GM15510 (cell line): ENCODE measurements at regions not wholly inside any gene's neighbourhood (a gene's known extent, or its start where the extent isn't known, plus 50 kb on each side); places are given as distances from the start of the nearest gene placed in this dataset.

Experiments used
- POLR2A ChIP-seq: IDR thresholded peaks from 3 replicates; pipeline ENCODE4 v1.6.1; 2011; ENCODE audit warnings: borderline replicate concordance; ENCODE audit not compliant: insufficient read length; ENCODE audit errors: extremely low read depth

GRCh38 chr9:124137944-124138335 is 119.8 kb upstream of the NEK6 start:
- TF ChIP-seq POLR2A, result no peak

DNA sequence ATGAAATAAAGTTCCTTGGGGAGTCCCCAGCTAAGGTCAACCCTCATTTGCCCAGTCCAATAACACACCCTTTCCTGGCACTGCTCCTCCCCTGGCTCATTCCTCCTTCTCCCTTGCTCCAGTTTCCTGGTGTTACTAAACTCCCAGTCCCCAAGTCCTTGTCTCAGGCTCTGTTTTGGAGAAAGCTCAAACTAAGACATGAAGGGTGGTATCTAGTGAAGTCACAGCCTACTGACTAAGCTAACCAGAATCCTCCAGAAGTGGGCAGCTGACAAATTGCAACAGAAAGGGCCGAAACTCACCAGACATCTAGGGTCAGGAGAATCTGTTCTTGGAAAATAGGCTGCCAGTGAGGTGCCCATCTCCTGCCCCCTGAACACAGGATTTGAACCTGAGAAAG is 118.7 kb upstream of the NEK6 start:
- TF ChIP-seq POLR2A, result no peak

- no peak for TF ChIP-seq POLR2A
These were observed 116.7 kb upstream of the NEK6 start for GRCh38 chr9:124140941-124141568.

DNA sequence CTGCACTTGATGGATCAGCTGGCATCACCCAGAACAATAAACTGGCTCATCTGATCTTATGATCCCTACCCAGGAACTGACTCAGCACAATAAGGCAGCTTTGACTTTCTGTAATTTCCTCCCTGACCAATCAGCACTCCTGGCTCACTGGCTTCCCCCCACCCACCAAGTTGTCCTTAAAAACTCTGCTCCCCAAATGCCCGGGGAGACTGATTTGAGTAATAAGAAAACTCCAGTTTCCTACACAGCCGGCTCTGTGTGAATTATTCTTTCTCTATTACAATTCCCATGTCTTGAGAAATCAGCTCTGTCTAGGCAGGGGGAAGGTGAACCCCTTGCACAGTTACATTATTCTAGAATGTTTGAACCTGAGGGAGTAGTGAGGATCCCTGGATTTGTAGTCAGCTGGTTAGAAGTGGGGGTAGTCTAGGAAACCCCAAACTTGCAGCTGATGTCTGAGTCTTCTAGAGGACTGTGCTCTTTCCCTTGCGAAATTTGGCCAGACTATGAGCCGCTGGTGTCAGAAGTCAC is 111.7 kb upstream of the NEK6 start:
- no peak for TF ChIP-seq POLR2A

GRCh38 chr9:124149992-124150391 is 107.8 kb upstream of the NEK6 start:
- no peak for TF ChIP-seq POLR2A

- TF ChIP-seq POLR2A, result no peak
These were observed 93.9 kb upstream of the NEK6 start for GRCh38 chr9:124163760-124164255.

- TF ChIP-seq POLR2A, result no peak
These were observed 92.9 kb upstream of the NEK6 start for GRCh38 chr9:124164811-124165210.

- no peak for TF ChIP-seq POLR2A
These were observed 83.3 kb upstream of the NEK6 start for GRCh38 chr9:124174433-124174832.

- TF ChIP-seq POLR2A, result no peak
These were observed 78.3 kb upstream of the NEK6 start for GRCh38 chr9:124179196-124180071.

DNA sequence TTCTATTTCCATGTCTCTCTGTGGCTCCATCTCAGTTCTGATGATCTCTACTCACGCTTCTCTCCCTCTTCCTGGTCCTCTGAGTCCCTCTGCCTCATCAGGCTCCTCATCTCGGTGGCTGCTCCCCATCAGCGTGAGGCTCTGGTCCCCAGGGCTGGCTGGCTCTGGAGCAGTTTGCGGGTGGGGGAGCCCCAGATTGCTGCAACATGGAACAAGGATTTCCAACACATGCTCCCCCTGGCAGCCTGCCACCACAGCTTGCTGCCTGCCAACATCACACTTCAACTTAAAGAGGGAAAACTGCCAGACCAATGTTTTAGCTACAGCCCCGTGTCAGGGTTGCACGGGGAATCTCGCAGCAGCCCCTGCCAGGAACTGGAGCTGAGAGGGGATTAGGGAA is 77.2 kb upstream of the NEK6 start:
- TF ChIP-seq POLR2A, result no peak

- no peak for TF ChIP-seq POLR2A
These were observed 75.0 kb upstream of the NEK6 start for GRCh38 chr9:124182741-124183140.

DNA sequence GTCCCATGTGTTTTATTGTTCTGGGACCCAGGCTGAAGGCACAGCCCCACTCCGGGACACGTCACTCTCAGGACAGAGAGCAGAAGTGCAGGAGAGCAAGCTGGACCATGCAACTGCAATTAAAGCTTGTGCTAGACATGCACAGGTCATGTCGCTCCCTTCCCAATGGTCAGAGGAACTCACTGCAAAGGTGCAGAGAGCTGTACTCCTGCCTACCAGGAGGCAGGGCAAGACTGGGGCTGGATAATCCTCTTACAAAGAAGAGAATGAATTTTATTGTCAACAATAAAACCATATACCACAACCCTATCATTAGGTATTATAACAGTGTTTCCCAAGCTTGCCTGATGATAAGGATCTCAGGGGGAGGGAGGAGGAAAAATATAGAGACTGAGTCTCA is 74.0 kb upstream of the NEK6 start:
- no peak for TF ChIP-seq POLR2A

- no peak for TF ChIP-seq POLR2A
These were observed 72.3 kb upstream of the NEK6 start for GRCh38 chr9:124185413-124185812.

- TF ChIP-seq POLR2A, result no peak
These were observed 70.4 kb upstream of the NEK6 start for GRCh38 chr9:124187311-124187710.

DNA sequence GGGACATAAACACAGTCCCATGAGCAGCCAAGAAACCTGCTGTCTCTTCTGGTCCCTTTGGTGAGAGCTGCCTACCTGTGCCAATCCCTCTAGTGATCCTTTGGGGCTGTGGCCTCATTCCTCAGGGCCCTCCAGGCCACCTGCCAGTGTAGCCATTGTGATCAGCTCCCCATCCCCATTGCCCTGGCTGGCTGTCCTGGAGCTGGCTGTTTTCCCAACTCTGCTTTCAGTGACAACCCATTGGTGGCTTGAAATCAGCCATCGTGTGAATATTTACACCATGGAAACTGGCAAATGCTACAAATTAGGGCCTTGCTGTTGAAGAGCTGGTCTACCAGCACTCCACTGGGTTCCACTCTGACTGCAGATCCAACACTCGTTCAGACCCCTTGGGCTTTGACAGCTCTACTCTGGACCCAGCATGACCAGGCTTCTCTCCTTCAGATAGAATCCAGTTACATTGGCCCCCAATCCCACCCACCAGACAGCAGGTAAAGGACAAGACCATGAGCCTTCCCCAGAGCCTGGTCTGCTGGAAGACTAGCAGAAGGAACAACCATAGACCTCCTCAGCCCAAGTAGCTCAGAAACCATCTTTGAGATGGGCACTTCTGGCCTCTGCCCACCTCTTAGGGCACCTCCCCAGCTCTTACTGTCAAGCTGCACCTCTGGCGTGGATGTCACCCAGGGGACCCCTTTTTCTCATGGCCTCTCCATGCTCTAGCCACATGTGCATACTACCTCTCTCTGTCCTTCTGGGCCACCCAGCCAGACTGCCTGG is 69.2 kb upstream of the NEK6 start:
- no peak for TF ChIP-seq POLR2A

- TF ChIP-seq POLR2A, result no peak
These were observed 67.0 kb upstream of the NEK6 start for GRCh38 chr9:124190761-124191160.
